RWPE2 (cell line): ENCODE measurements at regions not wholly inside any gene's neighbourhood (a gene's known extent, or its start where the extent isn't known, plus 50 kb on each side); places are given as distances from the start of the nearest gene placed in this dataset.
"Not testable (repeated sequence)": the region's sequence is repeated elsewhere in the genome, so short reads cannot be mapped to it uniquely, and the experiment has no call there.

ENCODE experiments used
- ATAC-seq: fragments of 200-7000 bp; cut with Tn5 transposase; 3 replicates; pipeline ENCODE4 v1.9.1; 2021; ENCODE audit warnings: low read depth
- DNase-seq: peaks from one replicate; pipeline ENCODE4 v3.0.0-alpha.2; 2020; ENCODE audit warnings: low spot score
- H3K27ac ChIP-seq: fragments of 450-650 bp; 2 replicates; pipeline ENCODE4 v1.5.1; 2017; ENCODE audit warnings: mild to moderate bottlenecking; ENCODE audit not compliant: poor library complexity, severe bottlenecking
- H3K27me3 ChIP-seq: fragments of 250-450 bp; sonication (Bioruptor Pico); 2 replicates; pipeline ENCODE4 v1.5.1; 2021; ENCODE audit warnings: mild to moderate bottlenecking, moderate library complexity; ENCODE audit not compliant: insufficient read depth, poor library complexity, severe bottlenecking
- H3K36me3 ChIP-seq: fragments of 250-450 bp; sonication (Bioruptor Pico); 2 replicates; pipeline ENCODE4 v1.5.1; 2020; ENCODE audit warnings: low read depth, mild to moderate bottlenecking, moderate library complexity
- H3K4me1 ChIP-seq: fragments of 250-450 bp; sonication (Bioruptor Pico); 2 replicates; pipeline ENCODE4 v1.5.1; 2021; ENCODE audit warnings: mild to moderate bottlenecking, moderate library complexity; ENCODE audit not compliant: insufficient read depth, poor library complexity, severe bottlenecking
- H3K4me3 ChIP-seq: fragments of 250-450 bp; sonication (Bioruptor Pico); 2 replicates; pipeline ENCODE4 v1.5.1; 2021; ENCODE audit warnings: mild to moderate bottlenecking, moderate library complexity; ENCODE audit not compliant: severe bottlenecking
- H3K9me3 ChIP-seq: fragments of 250-450 bp; sonication (Bioruptor Pico); 2 replicates; pipeline ENCODE4 v1.5.1; 2021; ENCODE audit warnings: mild to moderate bottlenecking, moderate library complexity; ENCODE audit not compliant: severe bottlenecking
- CTCF ChIP-seq: fragments of 450-650 bp; IDR thresholded peaks from one replicate; pipeline ENCODE4 v1.5.1; 2017; ENCODE audit warnings: mild to moderate bottlenecking, moderate library complexity; ENCODE audit not compliant: poor library complexity, severe bottlenecking

- H3K9me3 ChIP-seq: no peaks in the 10 kb centered on the region
- DNase-seq: no peak
- H3K36me3 ChIP-seq: no peaks in the 10 kb centered on the region
- no peak overlapping the region for H3K27ac ChIP-seq
- no peak for ATAC-seq
- no peaks in the 10 kb centered on the region for H3K4me1 ChIP-seq
- H3K4me3 ChIP-seq: no peak overlapping the region
- no peaks in the 10 kb centered on the region for H3K27me3 ChIP-seq
- no peak for TF ChIP-seq CTCF
Measured at GRCh38 chr5:153257381-153257780, 233.1 kb upstream of the GRIA1 start.

GRCh38 chr5:153258469-153258868 lies 232.0 kb upstream of the GRIA1 start:
- H3K27ac ChIP-seq: no peak overlapping the region
- ATAC-seq: no peak
- no peaks in the 10 kb centered on the region for H3K9me3 ChIP-seq

GRCh38 chr5:153267506-153267905 lies 223.0 kb upstream of the GRIA1 start:
- DNase-seq (no peak), ATAC-seq (peak; percentile 100)
- Histone ChIP-seq H3K27me3 (no peaks in the 10 kb centered on the region), H3K36me3 (no peaks in the 10 kb centered on the region), H3K4me3 (no peak overlapping the region), H3K27ac (peak overlapping the region; percentile 60), H3K4me1 (peaks cover 17% of the 10 kb centered on the region), H3K9me3 (no peaks in the 10 kb centered on the region)
- no peak for TF ChIP-seq CTCF

More at GRCh38 chr5:153258469-153258868, 232.0 kb upstream of the GRIA1 start:
- DNase-seq: no peak
- no peak for TF ChIP-seq CTCF
- Histone ChIP-seq H3K36me3 (no peaks in the 10 kb centered on the region), H3K27me3 (no peaks in the 10 kb centered on the region), H3K4me1 (peaks cover 2% of the 10 kb centered on the region), H3K4me3 (no peak overlapping the region)

GRCh38 chr5:153275695-153276094 lies 214.8 kb upstream of the GRIA1 start:
- no peaks in the 10 kb centered on the region for H3K9me3 ChIP-seq
- no peaks in the 10 kb centered on the region for H3K4me1 ChIP-seq
- ATAC-seq (no peak), DNase-seq (no peak)
- no peaks in the 10 kb centered on the region for H3K27me3 ChIP-seq
- H3K4me3 ChIP-seq: no peak overlapping the region
- no peak overlapping the region for H3K27ac ChIP-seq
- no peak for TF ChIP-seq CTCF
- no peaks in the 10 kb centered on the region for H3K36me3 ChIP-seq

- ATAC-seq (0 out of 3 replicates have a peak, but pooled peaks have one; percentile 29), DNase-seq (no peak)
- Histone ChIP-seq H3K27me3 (no peaks in the 10 kb centered on the region), H3K4me1 (no peaks in the 10 kb centered on the region), H3K9me3 (no peaks in the 10 kb centered on the region), H3K27ac (no peak overlapping the region), H3K36me3 (no peaks in the 10 kb centered on the region), H3K4me3 (no peak overlapping the region)
- no peak for TF ChIP-seq CTCF
Measured at GRCh38 chr5:153276151-153276550, 214.3 kb upstream of the GRIA1 start.

GRCh38 chr5:153296251-153296844 lies 194.1 kb upstream of the GRIA1 start:
- not testable (repeated sequence) for H3K4me1 ChIP-seq, H3K27me3 ChIP-seq, DNase-seq, H3K4me3 ChIP-seq, H3K27ac ChIP-seq, H3K36me3 ChIP-seq, H3K9me3 ChIP-seq, ATAC-seq
